H1 (cell line): ENCODE measurements at regions not wholly inside any gene's neighbourhood (a gene's known extent, or its start where the extent isn't known, plus 50 kb on each side); places are given as distances from the start of the nearest gene placed in this dataset.

Experiments
- CTCF ChIA-PET: fragments of 300-600 bp; sonication (Branson Sonifier 250); formaldehyde crosslinking; loops from one replicate; lab custom pipeline; 2021; ENCODE audit not compliant: partially characterized antibody; lab: Charles Lee
- POLR2A ChIA-PET: fragments of 300-600 bp; sonication (Branson Sonifier 250); formaldehyde crosslinking; loops from one replicate; lab custom pipeline; 2021; ENCODE audit warnings: inconsistent platforms; ENCODE audit not compliant: partially characterized antibody; lab: Charles Lee
- DNase-seq, 2 experiments: peaks; one replicate each; pipeline versions ENCODE4 v3.0.0 to v3.0.0-alpha.2; 2010 to 2022; ENCODE audit warnings: low spot score in 2 of 2, low read depth in 1 of 2, mixed read lengths in 1 of 2
- FAIRE-seq: peaks from 2 replicates; lab custom pipeline; 2011; peaks lifted over from hg19 to GRCh38; lab: Jason Lieb, UNC
- H2AFZ ChIP-seq: 2 replicates; pipeline ENCODE4 v1.8.1; 2012; ENCODE audit warnings: low read length, inconsistent platforms
- H2AK5ac ChIP-seq: 2 replicates; pipeline ENCODE4 v1.6.1; 2013; ENCODE audit warnings: low read depth, low read length
- H2BK120ac ChIP-seq: replicated peaks from 2 replicates; pipeline ENCODE3; 2013; ENCODE audit warnings: low read depth, low read length, inconsistent platforms
- H2BK12ac ChIP-seq: 2 replicates; pipeline ENCODE4 v1.6.1; 2013; ENCODE audit warnings: low read depth, low read length
- H2BK15ac ChIP-seq: 2 replicates; pipeline ENCODE4 v1.6.1; 2013; ENCODE audit warnings: low read length
- H2BK20ac ChIP-seq: 2 replicates; pipeline ENCODE4 v1.6.1; 2013; ENCODE audit warnings: low read length
- H2BK5ac ChIP-seq: 2 replicates; pipeline ENCODE4 v1.6.1; 2013; ENCODE audit warnings: low read depth, low read length
- H3K14ac ChIP-seq: 2 replicates; pipeline ENCODE4 v1.6.1; 2013; ENCODE audit warnings: inconsistent platforms; ENCODE audit not compliant: insufficient read length
- H3K18ac ChIP-seq: 2 replicates; pipeline ENCODE4 v1.6.1; 2013; ENCODE audit warnings: low read length; ENCODE audit errors: extremely low read depth
- H3K23ac ChIP-seq: 2 replicates; pipeline ENCODE4 v1.6.1; 2013; ENCODE audit warnings: inconsistent platforms; ENCODE audit not compliant: insufficient read length
- H3K23me2 ChIP-seq: 2 replicates; pipeline ENCODE4 v1.6.1; 2013; ENCODE audit warnings: low read depth, low read length
- H3K27ac ChIP-seq: 2 replicates; pipeline ENCODE4 v1.6.1; 2011; ENCODE audit warnings: low read depth, low read length, inconsistent platforms
- H3K27me3 ChIP-seq, 4 experiments: replicated peaks in 1 of 4; 1 replicate in 1 of 4; 2 replicates in 3 of 4; pipeline versions ENCODE4 v1.6.1 to v1.8.1; 2011 to 2013; ENCODE audit warnings: low read length in 3 of 4, mild to moderate bottlenecking in 3 of 4, inconsistent platforms in 2 of 4, mixed read lengths in 2 of 4, moderate library complexity in 1 of 4; ENCODE audit not compliant: control insufficient read depth in 3 of 4, insufficient read depth in 3 of 4; ENCODE audit errors: extremely low read depth in 1 of 4
- H3K36me3 ChIP-seq, 4 experiments: 2 replicates each; pipeline versions ENCODE4 v1.6.1 to v1.8.1; 2011 to 2013; ENCODE audit warnings: mild to moderate bottlenecking in 4 of 4, low read length in 3 of 4, moderate library complexity in 2 of 4, control low read depth in 1 of 4, inconsistent platforms in 1 of 4; ENCODE audit not compliant: insufficient read depth in 4 of 4, control insufficient read depth in 2 of 4
- H3K4ac ChIP-seq: replicated peaks from 2 replicates; pipeline ENCODE3; 2013; ENCODE audit warnings: low read length, low read depth, mixed read lengths, inconsistent platforms; ENCODE audit not compliant: insufficient read length
- H3K4me1 ChIP-seq, 4 experiments: replicated peaks in 1 of 4; 1 replicate in 1 of 4; 2 replicates in 3 of 4; pipeline versions ENCODE4 v1.6.1 to v1.8.1; 2011 to 2013; ENCODE audit warnings: low read length in 3 of 4, inconsistent platforms in 2 of 4, mixed read lengths in 1 of 4; ENCODE audit not compliant: insufficient read depth in 4 of 4, control insufficient read depth in 3 of 4
- H3K4me2 ChIP-seq, 2 experiments: 2 replicates each; pipeline versions ENCODE4 v1.6.1 to v1.8.1; 2011 to 2013; ENCODE audit warnings: low read depth in 2 of 2, low read length in 2 of 2, control low read depth in 1 of 2, inconsistent platforms in 1 of 2, mild to moderate bottlenecking in 1 of 2; ENCODE audit not compliant: insufficient read depth in 1 of 2
- H3K4me3 ChIP-seq, 4 experiments: fragments of 200-600, 300-600 bp in 1 of 4; sonication (generic), shearing (Covaris generic), sonication (Bioruptor Twin) in 1 of 4; 2 replicates each; pipeline versions ENCODE4 v1.5.1 to v1.8.1; 2011 to 2016; ENCODE audit warnings: low read length in 4 of 4, low read depth in 3 of 4, control low read depth in 2 of 4, inconsistent platforms in 2 of 4, mild to moderate bottlenecking in 2 of 4, mixed read lengths in 1 of 4, moderate library complexity in 1 of 4; ENCODE audit not compliant: insufficient read depth in 2 of 4; ENCODE audit errors: extremely low read depth in 1 of 4
- H3K56ac ChIP-seq: replicated peaks from 2 replicates; pipeline ENCODE3; 2013; ENCODE audit warnings: low read depth, mild to moderate bottlenecking, mixed read lengths, low read length, inconsistent platforms; ENCODE audit not compliant: insufficient read length
- H3K79me1 ChIP-seq: 2 replicates; pipeline ENCODE4 v1.6.1; 2013; ENCODE audit warnings: low read depth, low read length, control low read depth
- H3K79me2 ChIP-seq, 2 experiments: 2 replicates each; pipeline versions ENCODE4 v1.6.1 to v1.8.1; 2012 to 2013; ENCODE audit warnings: low read length in 2 of 2, mild to moderate bottlenecking in 2 of 2, inconsistent platforms in 1 of 2; ENCODE audit not compliant: insufficient read depth in 2 of 2, control insufficient read depth in 1 of 2
- H3K9ac ChIP-seq, 4 experiments: replicated peaks in 1 of 4; 1 replicate in 1 of 4; 2 replicates in 3 of 4; pipeline versions ENCODE4 v1.6.1 to v1.8.1; 2011 to 2013; ENCODE audit warnings: low read depth in 3 of 4, low read length in 3 of 4, control low read depth in 2 of 4, mild to moderate bottlenecking in 2 of 4, moderate library complexity in 2 of 4, inconsistent platforms in 1 of 4; ENCODE audit errors: extremely low read depth in 1 of 4
- H3K9me3 ChIP-seq, 2 experiments: 2 replicates each; pipeline versions ENCODE4 v1.6.1 to v1.8.1; 2012 to 2013; ENCODE audit warnings: mild to moderate bottlenecking in 2 of 2, moderate library complexity in 2 of 2, control low read depth in 1 of 2, inconsistent platforms in 1 of 2, low read depth in 1 of 2, low read length in 1 of 2, mixed read lengths in 1 of 2; ENCODE audit not compliant: insufficient read depth in 2 of 2
- H4K20me1 ChIP-seq, 2 experiments: replicated peaks in 1 of 2; 2 replicates each; pipeline versions ENCODE3 to v1.8.1; 2011 to 2013; ENCODE audit warnings: inconsistent platforms in 2 of 2, low read length in 2 of 2, mild to moderate bottlenecking in 1 of 2; ENCODE audit not compliant: insufficient read depth in 2 of 2, control insufficient read depth in 1 of 2
- H4K5ac ChIP-seq: 2 replicates; pipeline ENCODE4 v1.6.1; 2013; ENCODE audit warnings: low read length, low read depth, mixed read lengths, inconsistent platforms; ENCODE audit not compliant: insufficient read length
- H4K8ac ChIP-seq: 2 replicates; pipeline ENCODE4 v1.8.0; 2013; ENCODE audit warnings: mild to moderate bottlenecking, moderate library complexity, low read length, inconsistent platforms; ENCODE audit not compliant: insufficient read depth; ENCODE audit errors: extremely low read depth
- H4K91ac ChIP-seq: replicated peaks from 2 replicates; pipeline ENCODE3; 2013; ENCODE audit warnings: low read length, mixed read lengths, inconsistent platforms; ENCODE audit not compliant: insufficient read length
- EGR1 ChIP-seq: IDR thresholded peaks from 2 replicates; pipeline ENCODE4 v1.6.1; 2011; ENCODE audit warnings: low read depth, low read length, borderline replicate concordance
- FOSL1 ChIP-seq: IDR thresholded peaks from 2 replicates; pipeline ENCODE4 v1.6.1; 2011; ENCODE audit warnings: mild to moderate bottlenecking, low read depth, low read length, moderate library complexity; ENCODE audit not compliant: insufficient read depth
- PHF8 ChIP-seq: fragments of 200-600 bp; sonication (generic); conservative IDR thresholded peaks from 2 replicates; pipeline ENCODE4 v1.7.1; 2012; ENCODE audit warnings: low read depth, mild to moderate bottlenecking, inconsistent platforms, low read length, moderate library complexity
- POLR2A ChIP-seq, 2 experiments: IDR thresholded peaks; 1 replicate in 1 of 2; 2 replicates in 1 of 2; pipeline ENCODE4 v1.6.1; 2011; ENCODE audit warnings: low read depth in 2 of 2, low read length in 2 of 2, mild to moderate bottlenecking in 2 of 2; ENCODE audit errors: control extremely low read depth in 1 of 2
- POU5F1 ChIP-seq: IDR thresholded peaks from 2 replicates; pipeline ENCODE4 v1.6.1; 2011; ENCODE audit warnings: low read depth, mild to moderate bottlenecking, low read length, moderate library complexity
- RNF2 ChIP-seq: fragments of 200-900, 300-1000 bp; sonication (generic); IDR thresholded peaks from 2 replicates; pipeline ENCODE4 v1.7.1; 2016; ENCODE audit warnings: borderline replicate concordance, low read depth, mild to moderate bottlenecking, antibody characterized with exemption, low read length; ENCODE audit not compliant: poor library complexity, severe bottlenecking; ENCODE audit errors: missing control alignments
- SP1 ChIP-seq: IDR thresholded peaks from 2 replicates; pipeline ENCODE4 v1.6.1; 2011; ENCODE audit warnings: low read depth, low read length
- WGBS, 2 experiments: shearing (Covaris generic) in 1 of 2; methylation state at CpG; one replicate each; pipeline versions ENCODE4 v1.1.6 to v1.1.7; 2013 to 2015; ENCODE audit warnings: low lambda C conversion rate in 2 of 2, mixed read lengths in 2 of 2, inconsistent platforms in 1 of 2, low coverage in 1 of 2, missing lambda C conversion rate in 1 of 2; ENCODE audit not compliant: insufficient replicate concordance in 2 of 2, insufficient coverage in 1 of 2, insufficient read length in 1 of 2; ENCODE audit errors: extremely low coverage in 1 of 2, missing lambda C conversion rate in 1 of 2; 5-methylcytosine and 5-hydroxymethylcytosine counted together

- Histone ChIP-seq H2AK5ac (no peak overlapping the region), H3K23ac (no peak overlapping the region), H3K56ac (no peak overlapping the region), H3K4me3 (no peak overlapping the region), H2BK20ac (no peak overlapping the region), H3K23me2 (no peaks in the 10 kb centered on the region), H2BK15ac (no peak overlapping the region), H3K79me1 (no peaks in the 10 kb centered on the region), H2BK120ac (no peak overlapping the region), H2BK12ac (no peak overlapping the region), H4K91ac (no peak overlapping the region), H4K5ac (no peak overlapping the region), H4K20me1 (no peaks in the 10 kb centered on the region), H3K79me2 (no peaks in the 10 kb centered on the region), H3K4me1 (no peaks in the 10 kb centered on the region), H3K27ac (no peak overlapping the region), H3K18ac (no peak overlapping the region), H3K36me3 (no peaks in the 10 kb centered on the region), H2AFZ (no peak overlapping the region), H3K9ac (no peak overlapping the region), H3K9me3 (no peaks in the 10 kb centered on the region), H3K27me3 (no peaks in the 10 kb centered on the region), H2BK5ac (no peak overlapping the region), H3K4ac (no peak overlapping the region), H4K8ac (no peak overlapping the region), H3K4me2 (no peak overlapping the region), H3K14ac (no peak overlapping the region)
- POLR2A ChIA-PET: no interaction called here
- FAIRE-seq (no peak), DNase-seq (no peak)
- CTCF ChIA-PET: interaction anchor here (0.6 to 2.3 kb wide), 6 partner anchors 32 to 694 kb away, joined by 3 to 10 read pairs (median 4); no protein-coding TSS in a partner anchor
- WGBS, 2 experiments: 88% methylated on average over 3 of the region's 3 CpGs; no CpG with 5 or more reads in 1 of the 2 experiments
- TF ChIP-seq FOSL1 (no peak), EGR1 (no peak), SP1 (no peak), RNF2 (no peak), POLR2A (IDR thresholded peaks at IDR 0.05; ENCODE audit: control extremely low read depth in 1 of 2, low read depth in 2 of 2, low read length in 2 of 2) (no peak), POU5F1 (no peak), PHF8 (no peak)
Measured at GRCh38 chr18:34126121-34126520, 98.6 kb downstream of the NOL4 start.
